ENCODE measurements at regions not wholly inside any gene's neighbourhood (a gene's known extent, or its start where the extent isn't known, plus 50 kb on each side); places are given as distances from the start of the nearest gene placed in this dataset.

DNA sequence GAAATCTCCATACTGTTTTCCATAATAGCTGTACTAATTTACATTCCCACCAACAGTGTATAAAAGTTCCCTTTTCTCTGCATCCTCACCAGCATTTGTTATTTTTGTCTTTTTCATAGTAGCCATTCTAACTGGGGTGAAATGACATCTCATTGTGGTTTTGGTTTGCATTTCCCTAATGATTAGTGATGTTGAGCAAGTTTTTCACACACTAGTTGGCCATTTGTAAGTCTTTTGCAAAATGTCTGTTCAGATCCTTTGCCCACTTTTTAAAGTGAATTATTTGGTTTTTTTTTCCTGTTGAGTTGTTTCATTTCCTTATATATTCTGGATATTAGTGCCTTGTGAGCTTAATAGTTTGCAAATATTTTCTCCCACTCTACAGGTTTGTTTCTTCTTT, 101.0 kb upstream of the NFE2L3 start:
- no peak for DNase-seq (ENCODE audit: low read depth)
- TF ChIP-seq, protein P1, sequence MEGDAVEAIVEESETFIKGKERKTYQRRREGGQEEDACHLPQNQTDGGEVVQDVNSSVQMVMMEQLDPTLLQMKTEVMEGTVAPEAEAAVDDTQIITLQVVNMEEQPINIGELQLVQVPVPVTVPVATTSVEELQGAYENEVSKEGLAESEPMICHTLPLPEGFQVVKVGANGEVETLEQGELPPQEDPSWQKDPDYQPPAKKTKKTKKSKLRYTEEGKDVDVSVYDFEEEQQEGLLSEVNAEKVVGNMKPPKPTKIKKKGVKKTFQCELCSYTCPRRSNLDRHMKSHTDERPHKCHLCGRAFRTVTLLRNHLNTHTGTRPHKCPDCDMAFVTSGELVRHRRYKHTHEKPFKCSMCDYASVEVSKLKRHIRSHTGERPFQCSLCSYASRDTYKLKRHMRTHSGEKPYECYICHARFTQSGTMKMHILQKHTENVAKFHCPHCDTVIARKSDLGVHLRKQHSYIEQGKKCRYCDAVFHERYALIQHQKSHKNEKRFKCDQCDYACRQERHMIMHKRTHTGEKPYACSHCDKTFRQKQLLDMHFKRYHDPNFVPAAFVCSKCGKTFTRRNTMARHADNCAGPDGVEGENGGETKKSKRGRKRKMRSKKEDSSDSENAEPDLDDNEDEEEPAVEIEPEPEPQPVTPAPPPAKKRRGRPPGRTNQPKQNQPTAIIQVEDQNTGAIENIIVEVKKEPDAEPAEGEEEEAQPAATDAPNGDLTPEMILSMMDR (conservative IDR thresholded peaks at IDR 0.05; ENCODE audit: low read depth, low read length), result no peak
- H3K4me3 ChIP-seq (ENCODE audit: low read depth, low read length), result no peak overlapping the region

DNA sequence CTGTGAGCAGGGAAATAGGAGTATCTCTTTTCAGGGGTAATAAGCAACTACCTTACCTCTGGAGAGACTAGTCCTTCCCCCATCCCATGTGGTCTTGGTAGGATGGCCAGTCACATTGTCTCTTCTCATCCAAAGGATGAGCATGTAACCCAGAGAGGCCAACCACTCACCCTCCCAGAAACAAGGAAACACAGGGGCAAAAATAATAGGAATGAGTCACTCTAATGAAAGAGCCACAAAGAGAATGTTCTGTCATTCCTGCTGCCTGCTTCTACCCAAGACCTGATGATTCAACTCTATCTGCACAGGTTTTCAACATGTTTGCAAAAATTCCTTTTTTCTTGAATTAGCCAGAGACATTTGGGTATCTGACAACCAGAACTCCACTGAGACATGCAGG, 99.3 kb upstream of the NFE2L3 start:
- TF ChIP-seq, protein P1 (conservative IDR thresholded peaks at IDR 0.05; ENCODE audit: low read depth, low read length), result no peak
- no peak overlapping the region for H3K4me3 ChIP-seq (ENCODE audit: low read depth, low read length)
- peak; percentile 89 for DNase-seq (ENCODE audit: low read depth)

DNA sequence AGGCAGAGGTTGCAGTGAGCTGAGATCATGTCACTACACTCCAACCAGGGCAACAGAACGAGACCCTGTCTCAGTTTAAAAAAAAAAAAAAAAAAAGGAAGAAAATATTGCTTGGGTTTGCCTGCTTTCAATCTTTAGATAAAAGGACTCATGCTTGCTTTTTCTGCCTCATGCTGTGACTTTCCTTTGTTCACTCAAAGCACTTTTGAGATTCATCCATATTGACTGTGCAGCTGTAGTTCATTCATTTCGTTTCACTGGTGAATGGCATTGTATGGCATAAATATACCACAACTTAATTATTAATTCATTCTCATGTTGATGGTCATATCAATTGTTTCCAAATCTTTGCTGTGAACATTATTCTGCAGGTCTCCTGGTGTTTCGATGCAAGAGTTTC, 97.6 kb upstream of the NFE2L3 start:
- TF ChIP-seq, protein P1 (conservative IDR thresholded peaks at IDR 0.05; ENCODE audit: low read depth, low read length), result no peak
- H3K4me3 ChIP-seq (ENCODE audit: low read depth, low read length), result no peak overlapping the region
- no peak for DNase-seq (ENCODE audit: low read depth)

DNA sequence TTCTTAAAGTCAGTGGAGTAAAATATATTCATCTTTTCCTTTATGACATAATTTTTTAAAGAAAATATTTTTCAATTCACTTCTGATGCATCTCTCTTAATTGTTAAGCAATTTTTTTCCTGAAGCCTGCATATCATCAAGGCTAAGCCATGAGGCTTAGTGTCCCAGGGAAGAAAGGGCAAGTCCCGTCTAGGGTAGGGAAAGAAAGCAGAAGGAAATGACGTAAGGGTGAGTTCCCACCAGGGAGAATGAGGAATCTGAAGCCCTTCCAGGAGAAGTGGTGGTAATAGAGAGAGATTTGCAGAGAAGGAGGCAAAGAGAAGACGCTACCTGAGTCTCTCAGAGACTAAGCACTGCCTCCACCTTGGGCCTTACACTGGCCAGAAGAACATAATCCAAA, 96.8 kb upstream of the NFE2L3 start:
- H3K4me3 ChIP-seq (ENCODE audit: low read depth, low read length), result no peak overlapping the region
- TF ChIP-seq, protein P1 (conservative IDR thresholded peaks at IDR 0.05; ENCODE audit: low read depth, low read length), result no peak
- DNase-seq (ENCODE audit: low read depth), result no peak

DNA sequence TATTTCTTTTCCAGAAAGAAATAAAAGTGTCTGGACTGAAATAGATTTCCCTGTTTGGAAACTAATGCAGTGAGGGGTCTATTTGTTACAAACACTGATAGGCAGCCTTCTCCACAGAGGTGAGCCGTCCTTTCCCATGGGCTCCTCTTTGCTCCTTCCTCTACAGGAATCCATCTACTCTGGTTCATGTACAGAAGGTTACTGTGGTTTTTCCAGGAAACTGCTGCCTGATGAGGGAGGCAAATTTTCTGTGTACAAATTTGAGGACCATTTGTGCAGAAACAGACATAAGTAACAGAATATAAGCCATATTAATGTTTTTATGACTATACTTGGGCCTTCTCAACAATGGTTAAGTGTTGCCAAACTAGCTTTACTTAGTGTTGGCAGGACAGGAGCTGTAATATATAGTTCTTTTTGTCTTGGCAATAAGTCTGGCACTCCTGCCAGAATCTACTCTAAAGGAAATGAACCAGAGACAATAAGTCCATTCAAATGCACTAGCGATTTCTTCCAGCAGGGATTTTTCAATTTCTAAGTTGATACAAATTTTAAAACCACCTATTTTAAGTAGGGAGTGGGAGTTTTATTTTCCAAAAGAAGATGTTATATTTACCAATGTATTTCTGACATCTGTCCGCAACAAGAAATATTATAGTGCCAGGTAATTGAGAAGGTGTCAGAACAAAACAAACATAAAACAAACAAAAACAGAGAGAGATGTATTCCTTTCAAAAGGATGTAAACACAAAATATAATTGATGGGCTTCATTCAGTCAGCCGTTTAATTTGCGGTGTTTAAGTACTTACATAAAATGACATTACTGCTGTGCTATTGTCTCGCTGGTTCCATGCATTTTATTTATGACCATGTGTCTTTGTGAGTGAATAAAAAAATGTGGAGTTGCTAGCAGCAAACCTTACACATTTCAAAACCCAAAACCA, 91.0 kb upstream of the NFE2L3 start:
- TF ChIP-seq, protein P1 (conservative IDR thresholded peaks at IDR 0.05; ENCODE audit: low read depth, low read length), result no peak
- DNase-seq (ENCODE audit: low read depth), result no peak
- H3K4me3 ChIP-seq (ENCODE audit: low read depth, low read length), result no peak overlapping the region

DNA sequence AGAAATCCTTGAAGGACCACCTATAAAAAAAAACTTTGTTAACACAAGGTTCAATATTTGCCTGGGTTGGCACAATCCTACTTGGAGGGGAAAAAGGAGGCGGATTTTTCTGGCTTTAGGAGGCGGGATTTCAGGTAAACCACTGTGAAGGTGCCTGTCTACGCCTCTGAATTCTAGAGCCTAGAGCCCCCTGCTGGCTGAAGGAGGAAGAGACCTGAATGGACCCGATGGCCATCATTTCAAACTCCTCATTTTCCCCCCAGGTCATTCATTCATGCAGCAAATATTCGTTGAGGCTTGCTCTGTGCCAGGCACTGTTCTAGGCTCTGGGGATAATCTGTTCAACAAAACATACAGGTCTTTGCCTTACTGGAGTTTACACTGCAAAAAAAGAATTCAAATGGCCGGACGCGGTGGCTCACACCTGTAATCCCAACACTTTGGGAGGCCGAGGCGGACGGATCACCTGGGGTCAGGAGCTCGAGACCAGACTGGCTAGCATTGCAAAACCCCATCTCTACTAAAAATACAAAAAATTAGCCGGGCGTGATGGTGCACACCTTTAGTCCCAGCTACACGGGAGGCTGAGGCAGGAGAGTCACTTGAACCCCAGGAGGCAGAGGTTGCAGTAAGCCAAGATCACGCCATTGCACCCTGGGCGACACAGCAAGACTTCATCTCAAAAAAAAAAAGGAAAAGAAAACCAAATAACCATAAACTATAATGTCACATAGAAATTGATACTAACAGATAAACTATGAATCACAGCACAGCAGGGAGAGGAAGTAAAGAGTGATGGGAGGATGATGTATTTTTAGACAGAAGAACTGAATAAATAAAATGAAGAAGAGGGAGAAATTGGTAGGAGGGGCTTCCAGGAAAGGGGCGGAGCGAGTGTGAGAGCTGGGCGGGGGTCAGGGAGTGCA, 90.1 kb upstream of the NFE2L3 start:
- DNase-seq (ENCODE audit: low read depth), result no peak
- H3K4me3 ChIP-seq (ENCODE audit: low read depth, low read length), result no peak overlapping the region
- TF ChIP-seq, protein P1 (conservative IDR thresholded peaks at IDR 0.05; ENCODE audit: low read depth, low read length), result peak; percentile 97
